Neural crest cell (in vitro differentiated cells): ENCODE measurements at regions not wholly inside any gene's neighbourhood (a gene's known extent, or its start where the extent isn't known, plus 50 kb on each side); places are given as distances from the start of the nearest gene placed in this dataset.

Experiments
- DNase-seq: peaks from one replicate; pipeline ENCODE4 v3.0.0; 2021; ENCODE audit warnings: low read depth, mixed read lengths, low spot score
- H3K27ac Mint-ChIP-seq: one replicate; pipeline ENCODE4 v1.8.0; 2021; ENCODE audit warnings: mild to moderate bottlenecking, mixed read lengths; ENCODE audit not compliant: unreplicated experiment
- H3K27me3 Mint-ChIP-seq: 2 replicates; pipeline ENCODE4 v1.8.0; 2021; ENCODE audit warnings: low read depth, mild to moderate bottlenecking, mixed read lengths
- H3K36me3 Mint-ChIP-seq: 2 replicates; pipeline ENCODE4 v1.8.0; 2021; ENCODE audit warnings: low read depth, mild to moderate bottlenecking, mixed read lengths
- H3K4me1 Mint-ChIP-seq: 2 replicates; pipeline ENCODE4 v1.8.0; 2021; ENCODE audit warnings: mixed read lengths
- H3K4me3 Mint-ChIP-seq: one replicate; pipeline ENCODE4 v1.8.0; 2021; ENCODE audit warnings: mild to moderate bottlenecking, mixed read lengths
- H3K9me3 Mint-ChIP-seq: 2 replicates; pipeline ENCODE4 v1.8.0; 2021; ENCODE audit warnings: mixed read lengths
- CTCF ChIP-seq: fragments of 200-600 bp; sonication (generic); conservative IDR thresholded peaks from 2 replicates; pipeline ENCODE4 v1.5.0; 2021; ENCODE audit warnings: antibody characterized with exemption, mild to moderate bottlenecking

- no peaks in the 10 kb centered on the region for H3K27me3 Mint-ChIP-seq
- H3K27ac Mint-ChIP-seq, result no peak overlapping the region
- no peak for TF ChIP-seq CTCF
- no peak for DNase-seq
- H3K9me3 Mint-ChIP-seq, result peaks cover 6% of the 10 kb centered on the region
- H3K36me3 Mint-ChIP-seq, result peaks cover 2% of the 10 kb centered on the region
- no peak overlapping the region for H3K4me3 Mint-ChIP-seq
- H3K4me1 Mint-ChIP-seq, result no peaks in the 10 kb centered on the region
Measured at GRCh38 chr1:189774721-189775287, 702.9 kb downstream of the BRINP3 start.

- no peak overlapping the region for H3K27ac Mint-ChIP-seq
- TF ChIP-seq CTCF, result no peak
Measured at GRCh38 chr1:189775343-189775742, 702.3 kb downstream of the BRINP3 start.

GRCh38 chr1:189779034-189779433 lies 698.6 kb downstream of the BRINP3 start:
- no peak for DNase-seq
- TF ChIP-seq CTCF, result no peak
- H3K4me1 Mint-ChIP-seq, result peaks cover 9% of the 10 kb centered on the region
- H3K9me3 Mint-ChIP-seq, result peaks cover 6% of the 10 kb centered on the region
- no peak overlapping the region for H3K27ac Mint-ChIP-seq
- H3K4me3 Mint-ChIP-seq, result no peak overlapping the region
- H3K36me3 Mint-ChIP-seq, result peaks cover 2% of the 10 kb centered on the region
- H3K27me3 Mint-ChIP-seq, result no peaks in the 10 kb centered on the region

More at GRCh38 chr1:189775343-189775742, 702.3 kb downstream of the BRINP3 start:
- Mint-ChIP-seq H3K9me3 (peaks cover 6% of the 10 kb centered on the region), H3K4me1 (no peaks in the 10 kb centered on the region), H3K36me3 (peaks cover 2% of the 10 kb centered on the region), H3K27me3 (no peaks in the 10 kb centered on the region), H3K4me3 (no peak overlapping the region)
- DNase-seq, result no peak

- H3K36me3 Mint-ChIP-seq, result peaks cover 2% of the 10 kb centered on the region
- peaks cover 8% of the 10 kb centered on the region for H3K9me3 Mint-ChIP-seq
- TF ChIP-seq CTCF, result no peak
- peaks cover 27% of the 10 kb centered on the region for H3K4me1 Mint-ChIP-seq
- no peaks in the 10 kb centered on the region for H3K27me3 Mint-ChIP-seq
- no peak overlapping the region for H3K4me3 Mint-ChIP-seq
- no peak overlapping the region for H3K27ac Mint-ChIP-seq
- DNase-seq, result no peak
Measured at GRCh38 chr1:189782295-189782694, 695.4 kb downstream of the BRINP3 start.

- Mint-ChIP-seq H3K36me3 (peaks cover 5% of the 10 kb centered on the region), H3K4me3 (no peak overlapping the region), H3K4me1 (peaks cover 36% of the 10 kb centered on the region), H3K27me3 (no peaks in the 10 kb centered on the region), H3K27ac (no peak overlapping the region), H3K9me3 (peaks cover 10% of the 10 kb centered on the region)
- no peak for TF ChIP-seq CTCF
- no peak for DNase-seq
Measured at GRCh38 chr1:189783456-189783855, 694.2 kb downstream of the BRINP3 start.

- H3K27ac Mint-ChIP-seq, result peak overlapping the region; percentile 83
- no peak for TF ChIP-seq CTCF
- H3K36me3 Mint-ChIP-seq, result peaks cover 12% of the 10 kb centered on the region
- peak overlapping the region; percentile 83 for H3K4me3 Mint-ChIP-seq
- peaks cover 18% of the 10 kb centered on the region for H3K9me3 Mint-ChIP-seq
- no peak for DNase-seq
- no peaks in the 10 kb centered on the region for H3K27me3 Mint-ChIP-seq
- H3K4me1 Mint-ChIP-seq, result peaks cover 35% of the 10 kb centered on the region
Measured at GRCh38 chr1:189786761-189787160, 690.9 kb downstream of the BRINP3 start.
